ENCODE measurements at regions not wholly inside any gene's neighbourhood (a gene's known extent, or its start where the extent isn't known, plus 50 kb on each side); places are given as distances from the start of the nearest gene placed in this dataset.

DNA sequence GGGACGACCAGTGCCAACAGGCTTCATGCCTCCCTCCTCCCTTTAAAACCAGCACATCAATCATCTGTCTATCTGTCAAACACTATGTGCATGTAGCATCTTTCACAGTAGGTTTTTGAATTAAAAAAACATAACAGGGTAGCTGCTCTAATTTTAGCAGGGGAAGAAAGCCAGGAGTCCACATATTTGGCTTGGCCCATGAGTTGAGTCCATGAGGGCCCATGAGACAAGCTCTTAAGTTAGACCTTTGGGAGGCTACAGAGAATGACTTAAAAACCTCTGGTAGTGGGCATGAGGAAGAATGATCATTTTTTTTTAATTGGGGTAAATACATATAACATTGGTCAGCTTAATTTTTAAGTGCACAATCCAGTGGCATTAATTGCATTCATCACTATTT lies 194.9 kb downstream of the UTRN start:
- Histone ChIP-seq H2BK5ac (ENCODE audit: low read depth, low read length) (no peak overlapping the region), H3K79me1 (ENCODE audit: low read depth, low read length) (no peaks in the 10 kb centered on the region), H2AFZ (ENCODE audit: low read length) (no peak overlapping the region), H3K27me3 (replicated peaks in 1 of 4; ENCODE audit: control insufficient read depth in 3 of 4, extremely low read depth in 1 of 4, insufficient read depth in 3 of 4, low read length in 3 of 4) (no peaks in the 10 kb centered on the region), H3K4ac (replicated peaks; ENCODE audit: insufficient read length, low read depth, low read length) (no peak overlapping the region), H4K20me1 (replicated peaks in 1 of 2; ENCODE audit: control insufficient read depth in 1 of 2, insufficient read depth in 2 of 2, low read length in 2 of 2) (no peaks in the 10 kb centered on the region), H3K23me2 (ENCODE audit: low read depth, low read length) (no peaks in the 10 kb centered on the region; the same call in 1 of the 2 replicates), H3K4me2 (ENCODE audit: insufficient read depth in 1 of 2, low read depth in 2 of 2, low read length in 2 of 2) (no peak overlapping the region), H4K8ac (ENCODE audit: extremely low read depth, insufficient read depth, low read length) (no peak overlapping the region), H3K36me3 (ENCODE audit: control insufficient read depth in 2 of 4, insufficient read depth in 4 of 4, low read length in 3 of 4) (peaks cover 0 to 12% (median 3%) of the 10 kb centered on the region in 4 experiments; a peak in 3 of 8 replicates), H3K4me1 (replicated peaks in 1 of 4; ENCODE audit: control insufficient read depth in 3 of 4, insufficient read depth in 4 of 4, low read length in 3 of 4) (no peaks in the 10 kb centered on the region), H4K91ac (replicated peaks; ENCODE audit: insufficient read length, low read length) (no peak overlapping the region), H2AK5ac (ENCODE audit: low read depth, low read length) (no peak overlapping the region), H2BK20ac (ENCODE audit: low read length) (no peak overlapping the region), H2BK120ac (replicated peaks; ENCODE audit: low read depth, low read length) (no peak overlapping the region), H3K56ac (replicated peaks; ENCODE audit: insufficient read length, low read depth, low read length) (no peak overlapping the region), H3K27ac (ENCODE audit: low read depth, low read length) (no peak overlapping the region), H3K9me3 (ENCODE audit: insufficient read depth in 2 of 2, low read depth in 1 of 2, low read length in 1 of 2) (no peaks in the 10 kb centered on the region), H3K9ac (replicated peaks in 1 of 4; ENCODE audit: extremely low read depth in 1 of 4, low read depth in 3 of 4, low read length in 3 of 4) (no peak overlapping the region), H2BK12ac (ENCODE audit: low read depth, low read length) (no peak overlapping the region), H3K79me2 (ENCODE audit: control insufficient read depth in 1 of 2, insufficient read depth in 2 of 2, low read length in 2 of 2) (no peaks in the 10 kb centered on the region), H3K18ac (ENCODE audit: extremely low read depth, low read length) (no peak overlapping the region), H3K14ac (ENCODE audit: insufficient read length) (no peak overlapping the region), H3K23ac (ENCODE audit: insufficient read length) (no peak overlapping the region), H4K5ac (ENCODE audit: insufficient read length, low read depth, low read length) (no peak overlapping the region), H2BK15ac (ENCODE audit: low read length) (no peak overlapping the region), H3K4me3 (ENCODE audit: extremely low read depth in 1 of 4, insufficient read depth in 2 of 4, low read depth in 3 of 4, low read length in 4 of 4) (no peak overlapping the region)
- FAIRE-seq (no peak), DNase-seq (ENCODE audit: low read depth in 1 of 2, low spot score in 2 of 2) (no peak)
- TF ChIP-seq RBBP5 (IDR thresholded peaks at IDR 0.05; ENCODE audit: borderline replicate concordance, low read depth, low read length) = no peak
- TF ChIP-seq NANOG (IDR thresholded peaks at IDR 0.05; ENCODE audit: insufficient read depth, low read depth, low read length, poor library complexity, severe bottlenecking) = no peak
- no peak for TF ChIP-seq PHF8 (conservative IDR thresholded peaks at IDR 0.05; ENCODE audit: low read depth, low read length)
- no peak for TF ChIP-seq GABPA (IDR thresholded peaks at IDR 0.05; ENCODE audit: borderline replicate concordance, insufficient read depth, low read length)
- TF ChIP-seq JUN (IDR thresholded peaks at IDR 0.05; ENCODE audit: low read depth, low read length) = no peak
- no peak for TF ChIP-seq KDM4A (IDR thresholded peaks at IDR 0.05; ENCODE audit: low read depth, low read length, severe bottlenecking)
- no peak for TF ChIP-seq KDM5A (IDR thresholded peaks at IDR 0.05; ENCODE audit: low read length)
- ChIA-PET POLR2A (ENCODE audit: partially characterized antibody) (interaction anchor here (1.0 to 1.6 kb wide), 3 partner anchors 13 to 64 kb away, joined by 3 to 5 read pairs (median 4); no protein-coding TSS in a partner anchor), CTCF (ENCODE audit: partially characterized antibody) (interaction anchor here (0.6 to 2.9 kb wide), 10 partner anchors 10 to 1223 kb away, joined by 3 to 13 read pairs (median 3); no protein-coding TSS in a partner anchor)
- 88% methylated on average over 1 of the region's 1 CpG; no CpG with 5 or more reads in 1 of the 2 experiments for WGBS, 2 experiments (ENCODE audit: extremely low coverage in 1 of 2, insufficient coverage in 1 of 2, insufficient read length in 1 of 2, insufficient replicate concordance in 2 of 2, low coverage in 1 of 2, low lambda C conversion rate in 2 of 2, missing lambda C conversion rate in 1 of 2)

All from H1 (cell line).